Dendritic cell treated with granulocyte-macrophage colony-stimulating factor and Interleukin-4, amounts not matched to agents 40 ng/mL and 50 ng/mL, for 4 days (primary cell): ENCODE measurements at regions not wholly inside any gene's neighbourhood (a gene's known extent, or its start where the extent isn't known, plus 50 kb on each side); places are given as distances from the start of the nearest gene placed in this dataset.

Source experiments
- H3K27ac Mint-ChIP-seq: one replicate; pipeline ENCODE4 v1.8.0; 2022; ENCODE audit warnings: mild to moderate bottlenecking, mixed read lengths
- H3K27me3 Mint-ChIP-seq: one replicate; pipeline ENCODE4 v1.8.0; 2022; ENCODE audit warnings: mild to moderate bottlenecking, mixed read lengths
- H3K36me3 Mint-ChIP-seq: one replicate; pipeline ENCODE4 v1.8.0; 2022; ENCODE audit warnings: low read depth, mixed read lengths
- H3K4me1 Mint-ChIP-seq: one replicate; pipeline ENCODE4 v1.8.0; 2022; ENCODE audit warnings: low read depth, mixed read lengths
- H3K4me3 Mint-ChIP-seq: one replicate; pipeline ENCODE4 v1.8.0; 2022; ENCODE audit warnings: mild to moderate bottlenecking, moderate library complexity, mixed read lengths
- H3K9me3 Mint-ChIP-seq: one replicate; pipeline ENCODE4 v1.8.0; 2022; ENCODE audit warnings: mixed read lengths
- intact Hi-C: fragments of 100-400 bp; cut with micrococcal nuclease; formaldehyde crosslinking; loops from one replicate; pipeline ENCODE4 v1.15.0; 2022

DNA sequence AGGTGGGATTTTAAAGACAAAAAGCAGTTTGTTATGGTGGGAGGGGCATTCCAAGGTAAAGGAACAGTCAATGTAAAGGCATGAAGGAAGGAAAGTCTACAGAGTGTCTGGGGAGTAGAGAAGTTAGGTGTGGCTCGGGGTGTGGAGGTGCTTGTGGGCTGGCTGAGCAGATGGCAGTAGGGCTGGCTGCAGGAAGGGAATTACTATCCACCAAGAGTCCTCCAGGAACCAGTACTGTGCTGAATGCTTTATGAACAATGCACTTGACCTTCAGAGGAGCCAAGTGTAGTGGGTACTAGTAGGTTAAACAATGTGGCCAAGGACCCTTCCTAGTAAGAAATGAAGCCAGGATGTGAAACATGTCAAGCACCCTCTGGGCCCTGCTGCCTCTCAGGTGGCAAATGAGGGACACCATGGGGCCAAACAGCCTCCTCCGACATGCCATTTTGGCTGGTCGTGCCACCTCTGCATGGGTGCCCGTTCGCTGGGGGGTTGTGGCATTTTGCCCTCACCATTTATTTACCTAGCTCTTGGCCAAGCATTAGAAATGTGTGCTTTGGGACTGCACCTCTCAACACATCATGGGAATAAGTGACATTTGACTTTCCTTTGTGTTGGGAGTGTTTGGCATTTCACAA lies 123.6 kb upstream of the TENM4 start:
- no peaks in the 10 kb centered on the region for H3K4me1 Mint-ChIP-seq
- no peak overlapping the region for H3K27ac Mint-ChIP-seq
- H3K36me3 Mint-ChIP-seq = no peaks in the 10 kb centered on the region
- peaks cover 16% of the 10 kb centered on the region for H3K9me3 Mint-ChIP-seq
- H3K4me3 Mint-ChIP-seq = no peak overlapping the region
- intact Hi-C loops = no loop called here
- no peaks in the 10 kb centered on the region for H3K27me3 Mint-ChIP-seq

DNA sequence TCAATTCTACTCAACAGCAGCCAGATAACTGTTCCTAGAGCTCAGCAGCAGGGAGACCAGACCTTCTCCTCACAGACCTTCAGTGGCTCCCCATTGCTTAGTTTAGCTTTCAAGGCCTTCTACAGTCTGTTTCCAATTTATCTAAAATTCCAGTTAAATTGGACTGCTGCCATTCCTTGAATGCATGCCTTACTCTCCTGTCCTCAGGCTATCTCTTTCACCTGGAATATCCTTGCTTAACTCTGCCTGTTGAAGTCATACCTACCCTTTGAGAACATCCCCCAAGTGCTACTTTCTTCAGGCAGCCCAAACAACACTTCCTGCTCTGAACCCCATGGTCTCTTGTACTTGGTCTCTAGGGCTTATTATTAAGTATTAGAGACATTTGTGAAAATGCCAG lies 120.7 kb upstream of the TENM4 start:
- intact Hi-C loops = no loop called here
- Mint-ChIP-seq H3K4me1 (no peaks in the 10 kb centered on the region), H3K4me3 (no peak overlapping the region), H3K36me3 (no peaks in the 10 kb centered on the region), H3K9me3 (peaks cover 12% of the 10 kb centered on the region), H3K27ac (no peak overlapping the region), H3K27me3 (no peaks in the 10 kb centered on the region)

DNA sequence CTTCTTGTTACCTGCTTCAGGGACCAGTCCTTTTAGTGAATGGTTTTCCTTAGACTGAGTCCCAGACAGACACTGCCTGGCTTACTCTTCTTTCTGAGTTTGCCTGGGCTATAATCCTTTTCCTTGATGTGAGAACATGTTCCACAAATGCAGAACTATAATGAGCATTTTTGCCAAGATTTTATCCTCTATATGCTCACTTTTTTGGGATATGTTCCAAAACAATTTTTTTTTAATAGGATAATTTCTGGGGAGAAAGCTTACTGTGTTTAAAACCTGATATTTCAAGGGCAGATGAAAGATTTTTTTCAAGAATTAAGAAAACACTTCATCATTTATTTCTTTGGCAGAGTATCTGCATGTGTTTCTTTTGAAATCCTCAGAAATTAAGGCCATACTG lies 110.0 kb upstream of the TENM4 start:
- H3K36me3 Mint-ChIP-seq = no peaks in the 10 kb centered on the region
- no peaks in the 10 kb centered on the region for H3K27me3 Mint-ChIP-seq
- no peak overlapping the region for H3K4me3 Mint-ChIP-seq
- H3K4me1 Mint-ChIP-seq = no peaks in the 10 kb centered on the region
- intact Hi-C loops = no loop called here
- no peaks in the 10 kb centered on the region for H3K9me3 Mint-ChIP-seq
- H3K27ac Mint-ChIP-seq = no peak overlapping the region

DNA sequence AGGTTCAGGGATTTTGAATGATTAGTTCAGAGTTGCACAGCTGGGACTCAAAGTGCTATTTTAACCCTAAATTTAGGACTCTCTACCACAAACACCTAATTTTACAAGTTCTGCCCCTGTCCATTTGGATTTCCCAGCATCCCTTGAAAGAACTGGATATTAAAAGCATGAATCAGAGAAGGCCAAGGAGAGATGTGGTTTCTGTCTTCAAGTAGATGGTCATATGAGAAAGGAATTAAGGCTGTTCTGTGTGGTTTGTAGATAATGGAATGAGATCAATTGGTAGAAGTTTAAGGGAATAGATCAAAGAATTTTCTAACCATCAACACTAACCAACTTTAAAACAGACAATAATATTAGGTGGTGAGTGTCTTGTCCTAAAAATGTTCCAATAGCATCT lies 106.4 kb upstream of the TENM4 start:
- Mint-ChIP-seq H3K27me3 (peaks cover 1% of the 10 kb centered on the region), H3K36me3 (no peaks in the 10 kb centered on the region)

DNA sequence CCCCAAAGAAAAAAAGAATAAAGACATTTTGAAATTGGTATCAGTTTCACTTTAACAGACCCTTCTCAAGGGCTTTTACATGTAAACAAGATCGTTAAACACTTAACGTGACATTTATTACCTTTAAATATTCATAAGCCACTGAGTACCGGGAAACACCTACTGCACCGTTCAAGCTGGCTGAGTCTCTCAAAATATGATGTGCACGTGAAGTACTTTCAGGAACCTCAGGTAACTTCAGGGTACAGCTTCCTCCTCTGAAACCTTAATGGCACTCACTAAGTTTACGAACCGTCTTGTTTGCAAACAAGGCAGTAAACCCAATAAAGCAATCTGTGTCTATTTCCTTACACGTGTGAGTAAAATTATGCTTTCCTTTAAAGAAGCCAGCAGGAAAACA lies 105.5 kb upstream of the TENM4 start:
- Mint-ChIP-seq H3K9me3 (no peaks in the 10 kb centered on the region), H3K27ac (no peak overlapping the region), H3K4me3 (no peak overlapping the region), H3K36me3 (no peaks in the 10 kb centered on the region), H3K27me3 (peaks cover 1% of the 10 kb centered on the region), H3K4me1 (no peaks in the 10 kb centered on the region)
- intact Hi-C loops = no loop called here

More for the DNA sequence above, 106.4 kb upstream of the TENM4 start:
- Mint-ChIP-seq H3K4me1 (no peaks in the 10 kb centered on the region), H3K27ac (no peak overlapping the region), H3K9me3 (no peaks in the 10 kb centered on the region), H3K4me3 (no peak overlapping the region)
- intact Hi-C loops = no loop called here

DNA sequence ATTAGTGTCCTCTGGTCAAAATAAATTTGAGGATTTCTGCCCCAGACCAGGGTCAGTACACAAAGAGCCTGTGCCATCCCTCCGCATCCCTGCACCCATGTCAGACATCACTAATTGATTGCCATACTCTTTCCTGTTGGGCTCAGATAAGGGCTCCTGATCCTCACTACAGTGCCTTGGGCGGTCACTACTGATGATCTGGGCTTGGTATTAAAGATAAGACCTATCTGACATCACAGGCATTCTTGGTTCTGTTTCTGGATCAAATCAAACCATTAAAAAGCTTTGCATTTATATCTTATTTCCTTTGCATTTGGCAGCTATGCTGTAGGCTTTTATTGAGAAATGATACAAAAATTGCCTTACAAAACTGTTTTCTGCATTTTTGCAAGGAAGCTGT lies 103.5 kb upstream of the TENM4 start:
- Mint-ChIP-seq H3K9me3 (no peaks in the 10 kb centered on the region), H3K36me3 (no peaks in the 10 kb centered on the region), H3K4me3 (no peak overlapping the region), H3K4me1 (no peaks in the 10 kb centered on the region), H3K27ac (no peak overlapping the region), H3K27me3 (peaks cover 1% of the 10 kb centered on the region)
- intact Hi-C loops = no loop called here

DNA sequence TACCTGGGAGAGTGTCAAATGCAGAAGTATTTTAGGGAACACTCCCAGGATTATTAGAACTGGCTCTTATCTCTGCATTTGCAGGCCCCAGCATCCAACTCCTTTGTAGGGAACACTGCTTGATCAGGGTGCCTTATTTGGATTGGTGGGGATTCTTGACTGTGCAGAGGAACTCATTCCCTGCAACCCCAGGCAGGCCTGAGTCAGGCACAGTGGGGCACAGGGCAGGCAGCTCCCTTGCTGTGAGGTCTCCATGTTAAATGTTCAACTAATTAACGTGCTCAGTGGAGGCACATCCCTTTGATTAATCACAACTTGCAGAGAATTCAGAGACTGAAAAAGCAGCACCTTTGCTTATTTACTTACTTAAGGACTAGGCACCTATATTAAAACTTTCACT lies 102.3 kb upstream of the TENM4 start:
- intact Hi-C loops = no loop called here
- H3K4me1 Mint-ChIP-seq = no peaks in the 10 kb centered on the region
- H3K9me3 Mint-ChIP-seq = no peaks in the 10 kb centered on the region
- H3K36me3 Mint-ChIP-seq = no peaks in the 10 kb centered on the region
- peaks cover 1% of the 10 kb centered on the region for H3K27me3 Mint-ChIP-seq
- H3K27ac Mint-ChIP-seq = no peak overlapping the region
- no peak overlapping the region for H3K4me3 Mint-ChIP-seq

DNA sequence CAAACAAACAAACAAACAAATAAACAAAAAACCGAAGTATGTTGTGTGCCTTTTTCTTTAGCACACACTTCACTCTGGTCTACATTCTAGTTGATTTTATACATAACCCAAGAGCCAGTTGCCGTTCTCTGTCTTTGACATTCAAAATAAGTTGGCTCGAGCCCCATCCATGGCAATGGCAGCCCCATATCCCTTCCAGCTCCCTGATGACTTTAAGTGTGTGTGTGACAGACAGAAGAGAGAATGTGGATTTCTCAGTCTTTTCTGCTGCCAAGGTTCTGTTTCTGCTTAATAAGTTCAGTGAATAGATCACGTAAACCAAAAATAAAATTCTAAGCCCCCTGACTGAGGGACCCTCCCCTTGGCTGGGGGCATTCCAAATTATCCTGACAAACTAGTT lies 100.6 kb upstream of the TENM4 start:
- Mint-ChIP-seq H3K4me1 (no peaks in the 10 kb centered on the region), H3K27ac (no peak overlapping the region), H3K27me3 (peaks cover 1% of the 10 kb centered on the region), H3K4me3 (no peak overlapping the region), H3K9me3 (no peaks in the 10 kb centered on the region), H3K36me3 (no peaks in the 10 kb centered on the region)
- intact Hi-C loops = no loop called here

DNA sequence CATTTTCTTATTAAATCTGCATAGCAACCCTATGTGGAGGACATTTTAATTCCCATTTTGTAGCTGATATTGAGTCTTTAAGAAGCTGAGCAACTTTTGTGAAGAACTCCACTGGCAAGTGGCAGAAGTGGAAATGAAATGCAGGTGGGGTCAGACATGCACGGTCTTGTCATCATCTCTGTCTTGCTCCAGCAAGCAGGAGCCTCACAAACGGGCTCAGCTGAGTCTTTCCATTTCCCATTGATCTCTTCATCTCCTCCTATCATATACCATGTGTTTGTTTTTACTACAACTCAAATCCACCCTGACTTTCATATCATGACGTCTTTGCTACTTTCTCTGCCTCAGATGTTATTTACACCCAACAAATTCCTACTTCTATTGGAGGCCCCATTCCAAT lies 97.9 kb upstream of the TENM4 start:
- H3K4me1 Mint-ChIP-seq = no peaks in the 10 kb centered on the region
- no peak overlapping the region for H3K27ac Mint-ChIP-seq
- no peaks in the 10 kb centered on the region for H3K36me3 Mint-ChIP-seq
- intact Hi-C loops = no loop called here
- no peaks in the 10 kb centered on the region for H3K9me3 Mint-ChIP-seq
- H3K4me3 Mint-ChIP-seq = no peak overlapping the region
- H3K27me3 Mint-ChIP-seq = peaks cover 1% of the 10 kb centered on the region

DNA sequence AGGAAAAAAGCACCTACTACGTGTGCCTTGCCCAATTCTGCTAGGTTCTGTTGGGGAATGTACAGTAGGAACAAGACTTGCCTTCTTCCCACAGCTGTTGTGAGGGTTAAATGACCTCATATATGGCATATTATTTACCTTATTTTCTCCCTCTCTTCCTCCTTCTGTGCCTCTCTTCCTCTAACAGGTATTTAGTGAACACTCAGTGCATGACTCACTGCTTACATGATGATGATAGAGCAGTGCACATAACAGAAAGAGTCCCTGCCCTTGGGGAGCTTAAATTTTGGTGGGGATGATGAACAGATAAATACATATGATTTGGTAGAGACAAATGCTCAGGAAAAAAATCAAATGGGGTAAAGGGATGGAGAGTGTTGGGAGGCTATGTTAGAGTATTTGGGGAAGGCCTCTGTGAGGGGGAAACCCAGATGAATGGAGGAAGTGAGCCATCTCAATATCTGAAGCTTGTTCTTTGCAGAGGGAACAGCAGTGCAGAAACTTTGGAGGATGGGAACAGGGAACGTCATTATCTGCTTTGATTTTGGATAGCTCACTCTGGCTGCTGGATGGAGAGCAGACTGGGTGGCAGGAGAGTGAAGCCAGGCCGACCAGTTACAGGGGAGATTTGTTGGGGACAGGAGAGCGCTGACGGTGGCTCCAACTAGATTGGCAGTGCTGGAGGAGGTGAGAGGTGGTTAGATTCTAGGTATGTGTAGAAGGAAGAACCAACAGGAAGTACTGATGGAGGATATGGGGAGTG lies 95.5 kb upstream of the TENM4 start:
- Mint-ChIP-seq H3K27ac (no peak overlapping the region), H3K4me1 (no peaks in the 10 kb centered on the region), H3K4me3 (no peak overlapping the region), H3K9me3 (no peaks in the 10 kb centered on the region), H3K27me3 (no peaks in the 10 kb centered on the region), H3K36me3 (no peaks in the 10 kb centered on the region)
- intact Hi-C loops = no loop called here

DNA sequence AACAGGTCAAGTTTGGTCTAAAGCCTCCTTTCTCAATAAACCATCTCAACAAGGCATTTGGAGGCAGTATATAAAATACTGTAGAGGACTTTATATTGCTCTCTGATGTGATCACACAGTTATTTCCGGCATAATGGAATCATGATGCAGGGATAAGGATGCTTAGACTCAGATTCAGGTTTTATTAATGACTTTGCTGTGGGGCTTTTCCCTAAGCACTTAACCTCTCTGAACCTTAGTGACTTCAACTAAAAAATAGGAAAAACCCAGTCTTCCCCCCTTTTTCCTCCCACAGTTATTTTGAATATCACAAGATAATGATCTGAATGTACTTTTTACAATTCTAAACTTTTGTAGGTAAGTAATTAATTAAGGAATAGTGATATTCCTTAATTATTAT lies 94.8 kb upstream of the TENM4 start:
- no peak overlapping the region for H3K27ac Mint-ChIP-seq
- H3K27me3 Mint-ChIP-seq = no peaks in the 10 kb centered on the region
- H3K9me3 Mint-ChIP-seq = no peaks in the 10 kb centered on the region
- no peaks in the 10 kb centered on the region for H3K4me1 Mint-ChIP-seq
- intact Hi-C loops = no loop called here
- H3K4me3 Mint-ChIP-seq = no peak overlapping the region
- no peaks in the 10 kb centered on the region for H3K36me3 Mint-ChIP-seq

DNA sequence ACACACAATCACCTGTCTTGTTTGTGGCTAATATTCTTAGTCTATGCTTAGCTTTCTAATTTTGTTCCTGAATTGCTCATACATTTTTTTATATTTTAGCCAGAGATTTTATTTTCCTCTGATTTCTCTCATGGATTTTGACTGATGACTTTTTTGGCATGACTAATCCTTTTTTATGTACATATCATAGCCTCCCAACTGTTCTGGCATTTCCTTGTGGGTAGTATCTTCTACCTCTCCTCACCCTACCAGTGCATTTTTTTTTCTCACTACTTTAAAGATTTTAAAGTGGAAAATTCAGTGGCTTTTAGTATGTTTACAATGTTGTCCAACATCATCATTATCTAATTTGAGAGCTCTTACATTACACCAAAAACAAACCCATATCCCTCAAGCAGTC lies 84.4 kb upstream of the TENM4 start:
- no peaks in the 10 kb centered on the region for H3K9me3 Mint-ChIP-seq

DNA sequence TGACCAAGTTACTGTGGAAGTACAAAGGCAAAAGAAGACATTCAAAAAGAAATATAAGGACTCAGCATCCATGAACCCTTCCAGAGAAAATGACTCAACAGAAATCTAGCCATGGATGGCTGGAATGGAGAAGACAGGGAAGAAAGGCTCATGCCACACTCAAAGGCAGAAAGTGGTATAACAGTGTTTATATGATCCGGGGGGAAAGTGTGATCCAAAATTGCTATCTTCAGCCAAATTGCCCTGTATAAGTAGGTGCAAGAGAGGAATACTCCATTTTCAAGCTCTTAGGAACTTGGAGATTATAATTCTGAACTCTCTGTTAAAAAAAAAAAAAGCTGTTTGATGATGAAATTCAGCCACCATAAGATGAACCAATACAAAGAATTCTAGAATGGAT lies 81.8 kb upstream of the TENM4 start:
- Mint-ChIP-seq H3K36me3 (no peaks in the 10 kb centered on the region), H3K4me3 (no peak overlapping the region), H3K4me1 (no peaks in the 10 kb centered on the region), H3K9me3 (no peaks in the 10 kb centered on the region), H3K27ac (no peak overlapping the region), H3K27me3 (peaks cover 1% of the 10 kb centered on the region)
- intact Hi-C loops = no loop called here

More for the DNA sequence above, 84.4 kb upstream of the TENM4 start:
- Mint-ChIP-seq H3K27me3 (peaks cover 1% of the 10 kb centered on the region), H3K4me3 (no peak overlapping the region), H3K4me1 (no peaks in the 10 kb centered on the region), H3K27ac (no peak overlapping the region), H3K36me3 (no peaks in the 10 kb centered on the region)
- intact Hi-C loops = no loop called here

DNA sequence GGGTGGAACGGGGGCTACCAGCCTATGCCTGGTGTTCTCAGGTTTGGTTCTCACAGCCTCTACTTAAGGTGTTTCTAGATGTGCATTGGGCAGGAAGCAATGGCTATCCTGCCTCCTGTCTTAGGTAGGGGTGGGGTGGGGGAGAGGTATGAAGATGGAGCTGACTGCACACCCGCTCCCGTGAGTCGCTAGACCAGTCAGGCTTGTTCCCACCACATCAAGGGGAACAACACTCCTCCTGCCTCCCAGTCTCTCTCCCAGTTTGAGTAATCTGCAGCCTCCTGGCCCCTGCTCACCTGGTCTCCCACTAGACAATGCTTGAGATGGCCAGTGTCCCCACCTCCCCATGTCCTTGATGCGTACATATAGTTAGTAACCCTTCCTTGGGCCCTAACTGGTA lies 79.3 kb upstream of the TENM4 start:
- H3K36me3 Mint-ChIP-seq = no peaks in the 10 kb centered on the region
- H3K27ac Mint-ChIP-seq = no peak overlapping the region
- peaks cover 3% of the 10 kb centered on the region for H3K27me3 Mint-ChIP-seq
- no peaks in the 10 kb centered on the region for H3K4me1 Mint-ChIP-seq
- no peak overlapping the region for H3K4me3 Mint-ChIP-seq
- intact Hi-C loops = no loop called here
- no peaks in the 10 kb centered on the region for H3K9me3 Mint-ChIP-seq

DNA sequence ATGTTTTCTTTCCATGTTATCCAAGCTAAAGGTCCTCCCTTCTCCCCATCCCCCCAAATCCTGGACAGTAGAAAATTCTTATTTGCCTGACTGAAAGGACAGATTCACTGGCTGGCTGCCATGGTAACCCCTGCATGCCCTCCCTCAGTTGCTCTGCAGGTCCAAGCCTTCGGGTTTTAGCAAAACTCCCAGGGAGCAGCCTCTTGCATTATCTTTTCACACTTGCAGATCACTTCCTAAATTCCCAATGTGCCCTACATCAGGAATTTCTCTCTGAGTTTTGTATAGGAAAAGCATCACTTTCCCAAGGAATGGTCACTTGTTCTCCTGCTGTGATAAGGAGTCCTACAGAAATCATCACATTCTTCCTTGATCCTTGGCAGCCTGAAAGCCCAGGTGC lies 75.0 kb upstream of the TENM4 start:
- Mint-ChIP-seq H3K36me3 (no peaks in the 10 kb centered on the region), H3K27me3 (peaks cover 1% of the 10 kb centered on the region), H3K27ac (no peak overlapping the region), H3K4me1 (no peaks in the 10 kb centered on the region), H3K9me3 (no peaks in the 10 kb centered on the region), H3K4me3 (no peak overlapping the region)
- intact Hi-C loops = no loop called here
